SW480 (cell line): ENCODE measurements at regions not wholly inside any gene's neighbourhood (a gene's known extent, or its start where the extent isn't known, plus 50 kb on each side); places are given as distances from the start of the nearest gene placed in this dataset.
A peak's percentile ranks its signal among the peaks of the same experiment; 100 is the strongest.

Experiments
- DNase-seq: peaks from one replicate; pipeline ENCODE4 v3.0.0-alpha.2; 2016; ENCODE audit warnings: low spot score

DNA sequence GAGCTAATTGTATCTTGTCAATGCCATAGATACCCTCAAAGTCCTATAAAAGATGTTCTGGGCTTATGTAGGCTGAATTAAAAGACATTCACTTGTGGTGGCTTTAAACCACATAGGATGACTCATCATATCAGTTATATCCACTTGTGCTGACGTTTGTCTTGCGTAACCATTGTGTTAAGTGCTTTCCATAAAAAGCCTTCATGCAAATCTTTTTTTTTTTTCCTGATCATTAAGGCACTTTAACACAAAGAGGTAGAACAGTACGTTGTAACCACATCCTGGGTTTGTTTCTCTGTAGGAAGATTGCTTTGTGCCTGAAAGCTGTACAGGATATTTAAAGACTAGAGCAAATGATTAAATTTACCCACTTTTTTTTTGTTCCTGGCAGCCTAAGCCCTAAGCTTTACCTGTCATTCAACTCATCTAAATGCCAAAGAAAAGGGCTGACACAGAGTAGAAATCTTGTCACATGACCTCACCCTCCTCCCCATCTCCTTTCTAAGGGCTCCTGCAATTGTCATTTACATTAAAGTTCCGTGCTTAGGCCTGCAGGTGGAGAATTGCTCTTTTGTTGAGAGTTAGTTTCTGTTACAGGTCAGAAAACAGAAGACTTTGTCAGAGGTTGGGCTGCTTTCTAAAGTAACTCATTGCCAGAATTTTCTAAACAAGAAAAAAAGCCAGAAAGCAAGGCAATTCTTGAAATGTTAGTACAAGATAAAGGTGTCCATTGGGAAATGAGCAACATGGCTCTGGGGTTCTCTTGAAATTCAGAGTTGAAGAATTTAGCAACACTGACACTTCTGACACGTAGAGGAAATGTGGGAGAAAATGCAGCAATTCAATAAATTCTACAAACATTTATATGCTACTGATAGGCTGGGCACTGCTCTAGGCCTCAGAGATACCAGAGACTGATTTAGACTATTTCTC is 555.6 kb downstream of the PPARGC1A start:
- peak; percentile 93 for DNase-seq

DNA sequence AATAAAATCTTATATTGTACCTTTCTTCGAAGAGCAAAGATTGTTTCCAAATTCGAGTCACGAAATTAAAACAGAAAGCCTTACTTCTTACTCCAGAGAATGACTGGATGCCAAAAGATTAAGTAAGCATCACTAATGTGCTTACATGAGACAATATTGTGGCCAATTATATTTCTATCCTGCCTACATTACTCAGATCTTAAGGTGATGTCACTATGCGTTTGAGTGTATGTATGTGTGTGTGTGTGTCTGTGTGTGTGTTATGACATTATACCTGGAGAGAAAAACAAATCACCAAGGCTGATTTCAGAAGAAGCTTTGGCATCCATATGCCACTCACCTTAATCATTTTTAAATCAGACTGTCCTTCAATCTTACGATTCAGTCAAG is 556.3 kb downstream of the PPARGC1A start:
- DNase-seq: peak; percentile 74

DNA sequence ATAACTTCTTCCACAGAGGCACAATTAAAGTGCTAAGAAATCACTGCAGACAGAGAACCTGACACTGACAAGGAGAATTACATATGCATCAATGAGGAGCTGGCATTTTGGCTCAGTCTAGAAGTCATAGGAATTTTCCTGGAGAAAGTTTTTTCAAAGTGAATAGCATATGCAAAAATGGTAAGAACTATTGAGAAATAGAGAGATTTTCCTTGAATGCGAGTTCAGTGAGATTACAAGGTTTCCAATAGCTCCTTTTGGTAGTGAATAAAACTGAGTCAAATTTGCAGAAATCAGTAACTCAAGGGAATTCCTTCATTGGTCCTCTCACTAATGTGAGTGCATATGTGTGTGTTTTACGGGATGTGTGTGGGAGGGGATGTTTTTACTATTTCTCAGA is 557.5 kb downstream of the PPARGC1A start:
- no peak for DNase-seq

DNA sequence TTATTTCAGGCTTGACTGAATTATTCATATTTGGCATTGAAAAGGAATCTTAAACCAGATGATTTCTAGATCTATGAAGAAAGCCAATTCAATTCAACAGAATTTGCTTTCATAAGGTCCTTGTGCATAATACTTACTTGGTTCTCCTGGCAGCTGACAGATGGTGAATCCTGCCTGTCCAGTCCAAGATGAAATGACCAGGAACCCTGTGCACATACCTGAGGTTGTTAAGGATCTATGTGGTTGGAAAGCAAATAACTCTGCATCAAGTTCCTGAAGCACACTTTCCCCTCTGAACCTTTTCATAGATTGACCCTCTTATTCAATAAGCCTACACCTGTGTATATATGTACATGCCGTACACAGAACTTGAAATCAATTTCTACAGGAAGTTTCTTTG is 562.7 kb downstream of the PPARGC1A start:
- DNase-seq: no peak

DNA sequence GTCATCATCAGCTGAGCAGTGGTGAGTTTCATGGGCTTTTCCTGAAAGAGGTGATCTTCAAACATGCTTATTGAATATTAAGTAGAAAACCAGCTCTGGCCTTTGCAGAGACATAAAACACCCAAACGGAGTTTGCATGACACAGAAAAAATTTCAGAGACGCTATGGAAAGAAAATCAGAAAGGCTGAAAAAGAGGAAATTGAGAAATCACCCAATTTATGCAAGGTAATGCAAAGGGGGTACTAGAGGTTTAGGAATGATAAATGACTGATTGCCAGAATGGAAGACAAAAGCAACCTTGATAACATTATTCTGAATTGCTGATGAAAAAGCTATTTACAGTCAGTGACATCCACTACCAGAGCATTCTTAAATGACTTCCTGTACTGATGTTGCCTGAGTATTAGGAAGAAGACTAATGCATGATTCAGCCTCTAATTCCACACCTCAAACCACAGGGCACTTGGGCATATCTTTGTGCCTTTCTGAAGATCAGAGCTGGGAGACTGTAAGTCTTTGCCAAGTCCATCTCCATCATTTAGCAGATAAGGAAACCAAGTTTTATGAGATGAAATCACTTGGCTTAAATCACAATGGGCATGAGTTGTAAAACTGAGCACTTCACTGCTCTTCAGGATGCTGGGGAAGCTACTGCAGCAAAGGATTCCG is 565.7 kb downstream of the PPARGC1A start:
- peak; percentile 16 for DNase-seq

DNA sequence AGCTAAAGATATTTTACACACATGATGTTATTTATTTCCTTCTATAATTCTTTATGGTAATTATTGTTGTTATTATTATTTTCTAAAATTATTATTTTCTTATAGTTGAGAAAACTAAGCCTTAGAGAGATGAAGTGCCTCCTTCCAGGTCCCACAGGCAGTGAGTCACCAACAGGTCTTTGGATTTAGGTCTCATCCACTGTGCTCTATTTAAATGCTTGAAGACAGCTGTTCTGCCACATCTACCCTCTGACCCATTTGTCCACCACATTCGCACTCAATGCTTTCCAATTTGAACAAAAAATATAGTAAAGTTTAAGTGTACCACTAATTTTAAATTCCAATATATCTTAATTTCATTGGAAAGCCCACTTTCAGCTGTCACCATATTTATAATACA is 566.4 kb downstream of the PPARGC1A start:
- DNase-seq: no peak

DNA sequence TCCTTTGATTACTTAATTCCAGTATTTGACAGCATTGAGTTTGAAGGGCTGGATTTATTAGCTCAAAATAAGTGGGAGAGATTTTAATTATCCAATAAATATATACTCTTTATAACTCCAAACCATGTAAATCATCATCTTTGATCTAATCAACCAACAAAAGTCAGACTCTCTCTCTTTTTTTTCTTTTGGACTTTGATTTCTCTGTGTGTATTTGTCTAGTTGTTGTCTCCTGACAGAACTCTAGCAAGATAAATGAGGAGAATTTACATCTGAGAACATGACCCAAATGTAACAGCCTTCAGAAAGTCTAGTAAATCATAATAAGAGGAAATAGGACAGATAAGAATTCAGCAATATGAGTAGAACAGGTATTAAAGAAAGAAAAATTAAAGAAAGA is 567.1 kb downstream of the PPARGC1A start:
- no peak for DNase-seq

DNA sequence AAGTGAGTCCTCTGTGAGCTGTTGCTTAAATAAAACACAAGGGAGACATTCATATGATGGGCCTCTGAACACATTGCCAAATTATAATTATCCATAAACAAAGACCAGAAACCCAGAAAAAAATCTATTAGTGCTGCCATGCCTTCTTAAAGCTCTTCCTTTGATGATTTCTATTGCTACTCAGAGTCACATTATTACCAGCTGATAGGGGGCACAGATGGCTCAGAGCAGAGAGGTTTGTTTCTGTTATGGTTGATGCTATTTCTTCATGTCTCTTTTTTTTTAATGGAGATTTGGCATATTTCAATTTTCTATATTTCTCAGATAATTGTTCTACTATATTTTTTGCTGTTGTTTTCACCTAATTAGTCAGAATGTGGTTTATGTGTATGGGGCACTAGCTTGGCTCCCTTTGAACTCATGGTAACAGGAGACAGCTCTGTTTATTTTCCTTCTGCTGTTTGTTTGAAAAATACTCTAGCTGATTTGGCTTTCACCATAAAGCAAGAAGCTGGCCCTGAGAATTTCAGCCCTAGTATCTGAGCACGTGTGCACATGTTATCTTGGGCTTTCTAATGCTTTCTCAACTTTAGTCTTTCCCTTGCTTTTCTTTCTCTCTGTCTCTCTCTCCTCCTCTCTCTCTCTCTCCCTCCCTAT is 568.8 kb downstream of the PPARGC1A start:
- no peak for DNase-seq

DNA sequence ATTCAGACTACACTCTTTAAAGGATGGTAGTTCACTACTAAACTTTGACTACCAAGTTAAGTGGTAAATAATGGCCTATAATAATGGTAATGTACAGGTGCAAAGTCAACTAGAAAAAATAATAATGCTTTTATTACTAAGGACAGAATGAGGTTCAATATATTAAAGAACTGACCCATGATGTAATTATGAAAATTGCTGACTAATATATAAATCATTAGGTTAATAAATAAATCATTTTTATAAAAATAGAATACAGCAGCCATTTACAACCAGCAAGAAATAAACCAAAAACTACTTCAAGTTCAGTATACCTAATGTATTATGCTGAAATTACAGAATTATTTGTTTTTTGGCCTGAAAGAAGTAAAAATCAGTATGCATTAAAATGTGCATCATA is 577.2 kb downstream of the PPARGC1A start:
- no peak for DNase-seq

DNA sequence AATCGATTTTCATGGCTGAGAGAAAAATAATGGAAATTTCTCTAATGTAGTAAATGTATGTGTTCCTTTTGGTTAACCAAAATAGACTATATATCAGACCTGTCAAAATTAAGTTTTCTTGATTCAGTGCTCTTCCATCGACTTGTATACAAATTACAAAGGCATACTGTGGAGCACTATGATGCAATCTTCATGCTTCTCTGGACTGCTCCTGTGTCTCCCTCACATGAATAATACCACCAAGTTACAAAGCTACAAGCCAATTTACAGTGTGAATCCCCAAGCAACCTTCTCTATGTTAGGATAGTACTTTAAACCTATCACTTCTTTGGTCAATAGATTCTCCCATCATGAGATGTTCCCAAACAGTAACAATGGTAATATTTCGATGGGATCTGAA is 577.9 kb downstream of the PPARGC1A start:
- DNase-seq: no peak

DNA sequence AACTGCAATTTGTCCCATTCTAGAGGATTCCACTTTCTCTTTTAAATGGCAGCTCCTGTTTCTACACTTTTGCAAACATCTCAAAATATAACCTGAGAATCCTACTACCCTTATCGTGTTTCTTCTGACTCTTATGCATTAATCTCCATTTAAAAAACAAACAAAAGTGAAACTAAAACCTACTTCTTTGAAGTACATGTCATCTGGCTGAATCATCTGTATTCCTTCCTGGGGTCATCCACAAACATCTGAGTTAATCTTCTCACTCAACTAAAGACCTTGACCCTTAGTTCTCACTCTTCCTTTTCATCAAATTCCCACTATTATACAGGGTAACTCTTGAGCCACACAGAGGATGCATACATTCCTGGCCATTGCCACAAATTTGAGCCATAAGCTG is 584.8 kb downstream of the PPARGC1A start:
- DNase-seq: peak; percentile 31

DNA sequence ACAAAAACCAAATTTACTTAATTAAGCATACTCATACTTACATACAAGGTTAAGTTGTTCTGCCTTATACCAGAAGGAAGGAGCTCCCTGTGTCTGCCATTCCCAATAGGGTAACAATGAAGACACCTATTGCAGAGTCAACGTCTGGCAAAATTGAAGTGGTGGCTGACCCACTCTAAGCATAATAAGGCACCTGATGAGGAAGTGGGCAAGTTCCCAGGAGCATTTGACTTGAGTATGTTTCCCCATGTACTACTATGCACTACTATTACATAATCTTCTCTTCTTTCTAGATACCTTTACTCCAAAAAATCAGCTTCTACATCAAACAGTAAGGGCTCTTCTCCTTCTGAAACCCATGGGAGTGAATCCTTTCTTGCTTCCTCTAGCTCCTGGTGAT is 591.5 kb downstream of the PPARGC1A start:
- DNase-seq: no peak

DNA sequence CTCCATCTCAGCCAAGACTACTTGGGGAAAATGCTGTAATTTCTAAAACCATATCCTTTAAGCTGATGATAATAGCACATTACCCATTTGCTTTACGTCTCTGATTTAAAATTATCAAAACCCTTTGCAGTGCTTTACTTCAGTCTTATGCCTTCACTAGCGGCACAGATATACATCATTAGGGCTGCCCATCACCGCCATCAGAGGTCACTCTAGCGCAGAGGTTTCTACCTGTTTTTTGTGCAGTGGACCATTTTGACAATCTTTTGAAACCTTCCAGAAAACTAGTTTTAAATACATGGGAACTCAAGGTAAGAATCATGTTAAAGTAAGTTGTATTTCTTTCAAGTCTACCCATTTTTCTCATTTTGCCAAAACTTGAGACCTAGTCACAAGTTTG is 592.5 kb downstream of the PPARGC1A start:
- DNase-seq: no peak

DNA sequence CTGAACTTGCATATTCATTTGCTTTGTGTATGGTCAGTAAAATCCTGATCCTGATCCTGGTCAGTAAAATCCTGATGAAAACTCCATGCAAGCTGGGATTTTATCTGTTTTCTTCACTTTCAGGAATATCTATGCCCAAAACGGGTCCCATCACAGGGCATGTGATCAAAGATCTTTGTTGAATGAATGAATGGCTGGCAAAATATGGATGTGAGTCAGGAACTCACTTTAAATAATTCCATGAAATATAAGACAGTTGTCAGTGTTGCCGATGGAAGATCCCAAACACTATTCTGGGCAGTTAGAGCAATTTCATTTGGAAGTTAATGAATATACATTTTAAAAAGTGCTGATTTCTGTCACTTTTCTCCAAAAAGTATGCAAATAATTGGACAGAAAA is 598.4 kb downstream of the GBA3 start:
- DNase-seq: no peak

DNA sequence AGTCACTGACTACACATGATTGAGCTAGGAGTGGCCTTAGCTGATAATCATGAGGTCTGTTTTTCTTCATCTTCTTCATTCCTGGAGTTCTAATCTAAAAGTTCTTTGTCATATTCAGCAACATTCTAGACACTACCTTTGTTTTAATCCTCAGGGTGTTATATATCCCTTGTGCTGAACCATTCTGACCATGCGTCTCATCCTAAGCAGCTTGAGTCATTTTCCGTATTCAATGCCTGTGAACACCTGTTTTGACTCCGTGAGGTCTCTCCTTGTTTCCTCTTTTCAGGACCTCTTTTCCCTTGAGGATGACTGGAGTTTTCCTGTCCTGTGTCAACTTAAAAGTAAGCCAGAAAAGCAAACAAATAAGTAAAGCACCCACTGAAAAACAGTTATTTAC is 597.9 kb downstream of the GBA3 start:
- no peak for DNase-seq

DNA sequence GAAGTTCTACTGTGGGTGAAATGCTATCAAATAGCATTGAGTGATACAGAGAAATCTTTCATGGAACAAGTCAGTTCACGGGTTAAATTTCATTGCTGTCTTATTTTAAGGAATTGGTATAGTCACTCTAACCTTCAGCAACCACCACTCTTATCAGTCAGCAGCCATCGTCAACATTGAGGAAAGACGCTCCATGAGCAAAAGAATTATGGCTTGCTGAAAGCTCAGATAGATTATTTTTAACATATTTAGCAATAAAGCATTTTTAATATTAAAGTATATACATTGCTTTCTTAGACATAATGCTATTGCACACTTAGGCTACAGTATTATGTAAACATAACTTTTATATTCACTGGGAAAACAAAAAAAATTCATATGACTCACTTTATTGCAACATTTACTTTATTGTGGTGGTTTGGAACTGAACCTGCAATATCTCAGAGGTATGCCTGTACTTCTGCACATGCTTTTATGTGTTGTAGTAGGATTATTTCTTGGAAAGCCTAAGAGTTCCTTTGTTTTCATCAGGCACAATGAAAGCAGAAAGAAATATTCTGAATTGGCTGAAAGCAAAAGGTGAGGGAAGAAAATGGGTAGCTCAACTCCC is 586.7 kb downstream of the GBA3 start:
- DNase-seq: no peak

DNA sequence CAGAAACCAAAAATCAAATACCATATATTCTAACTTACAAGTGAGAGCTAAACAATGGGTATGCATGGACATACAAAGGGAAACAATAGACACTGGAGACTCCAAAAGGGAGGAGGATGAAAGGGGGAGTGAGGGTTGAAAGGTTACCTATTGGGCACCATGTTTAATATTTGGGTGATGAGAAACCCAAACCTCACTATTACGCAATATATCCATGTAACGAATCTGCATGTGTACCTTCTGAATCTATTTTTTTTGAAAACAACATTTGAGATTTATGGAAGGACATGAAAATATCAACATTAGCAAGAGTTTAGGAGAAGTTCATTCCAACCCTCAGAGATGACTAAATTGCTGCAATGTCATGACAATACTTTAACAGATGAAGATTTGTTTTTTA is 586.1 kb downstream of the GBA3 start:
- no peak for DNase-seq

DNA sequence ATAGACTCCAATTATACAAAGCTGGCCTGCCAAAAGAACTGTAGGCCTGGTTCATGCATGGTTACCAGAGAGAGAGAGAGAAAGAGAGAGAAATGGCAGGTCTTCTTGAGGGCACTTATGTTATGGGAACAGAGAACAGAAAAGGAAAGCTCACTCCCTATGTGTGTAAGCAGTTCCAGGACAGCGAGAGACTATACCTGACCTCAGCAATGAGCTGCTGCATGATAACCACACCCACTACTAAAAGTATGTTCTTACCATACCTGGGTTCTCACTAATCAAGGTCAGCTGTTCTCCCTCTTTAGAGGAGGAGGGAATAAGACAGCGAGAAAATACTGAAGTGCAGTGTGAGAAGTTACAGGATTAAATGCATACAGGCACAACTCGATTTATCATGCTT is 583.3 kb downstream of the GBA3 start:
- DNase-seq: no peak

DNA sequence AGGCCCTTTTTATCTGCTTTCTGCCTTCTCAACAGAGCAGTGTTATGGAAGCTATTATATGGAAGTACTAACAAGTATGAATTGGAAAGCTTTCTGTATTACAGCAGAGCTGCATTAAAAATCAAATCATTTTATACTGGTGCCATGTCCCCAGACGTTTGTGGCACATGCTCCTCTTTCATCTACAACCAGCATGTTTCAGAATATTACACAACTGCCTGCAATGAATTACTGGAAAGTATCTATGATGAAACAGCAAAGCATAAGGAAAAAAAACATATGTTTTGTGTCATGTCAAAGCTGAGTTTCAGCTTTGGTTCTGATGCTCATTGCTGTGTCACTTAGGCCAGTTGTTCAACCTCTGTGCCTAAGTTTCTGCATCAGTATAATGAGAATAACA is 576.8 kb downstream of the GBA3 start:
- no peak for DNase-seq

DNA sequence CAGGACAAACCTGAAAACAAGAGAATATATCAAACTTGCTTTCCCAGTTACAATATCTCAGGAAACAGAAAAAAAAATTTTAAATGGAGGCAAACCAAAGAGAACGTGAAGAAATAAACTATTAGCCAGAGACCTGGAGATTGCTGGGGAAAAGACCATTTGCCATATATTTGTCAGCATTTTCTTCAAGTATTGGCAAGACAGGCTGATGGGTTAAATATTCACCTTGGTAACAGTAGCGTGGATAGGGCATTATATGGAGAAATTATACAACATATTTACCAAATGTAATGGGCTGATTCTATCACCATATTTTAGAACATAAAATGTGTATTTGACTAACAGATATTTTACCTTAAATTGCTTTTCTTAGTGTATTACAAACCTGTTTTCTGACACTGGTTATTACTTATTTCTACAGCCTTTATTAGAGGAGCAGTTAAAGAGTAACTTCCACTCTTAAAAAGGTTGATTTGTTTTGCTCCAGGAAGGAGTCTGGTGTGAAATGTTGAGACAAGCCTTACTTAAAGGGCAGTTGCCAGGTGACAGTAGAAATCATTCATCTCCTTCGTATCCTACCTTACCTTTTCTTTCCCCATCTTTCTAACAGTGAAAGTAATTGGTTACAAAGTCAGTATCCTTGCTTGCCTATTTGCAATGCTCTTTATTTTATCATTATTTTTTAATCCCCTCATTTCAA is 575.5 kb downstream of the GBA3 start:
- DNase-seq: no peak

DNA sequence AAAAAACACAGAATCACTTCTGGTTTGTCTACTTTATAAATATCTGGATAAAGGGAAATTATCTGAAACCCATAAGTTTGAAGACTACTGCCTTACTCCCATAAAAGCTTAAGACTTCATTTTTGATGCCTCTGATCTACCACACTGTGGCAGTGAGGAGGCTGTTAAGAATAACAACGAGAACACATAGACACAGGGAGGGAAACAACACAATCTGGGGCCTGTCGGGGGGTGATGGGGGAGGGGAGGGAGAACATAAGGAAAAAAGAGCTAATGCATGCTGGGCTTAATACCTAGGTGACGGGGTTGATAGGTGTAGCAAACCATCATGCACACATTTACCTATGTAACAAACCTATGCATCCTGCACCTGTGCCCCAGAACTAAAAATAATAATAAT is 573.7 kb downstream of the GBA3 start:
- DNase-seq: no peak

DNA sequence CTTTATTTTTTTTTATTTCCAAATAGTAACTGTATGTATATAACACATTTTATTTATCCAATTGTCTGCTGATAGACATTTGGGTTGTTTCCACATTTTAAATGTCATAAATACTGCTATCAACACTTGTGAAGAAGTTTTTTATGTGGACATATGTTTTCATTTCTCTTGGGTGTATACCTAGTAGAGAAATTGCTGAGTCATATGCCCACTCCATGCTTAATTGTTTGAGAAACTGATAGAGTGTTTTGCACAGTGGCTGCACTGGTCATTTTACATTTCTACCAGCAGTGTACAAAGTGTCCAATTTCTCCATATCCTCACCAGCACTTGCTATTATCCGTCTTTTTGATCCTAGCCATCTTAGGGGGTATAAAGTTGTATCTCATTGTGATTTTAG is 567.8 kb downstream of the GBA3 start:
- DNase-seq: no peak
